GM21515 (cell line): ENCODE measurements at regions not wholly inside any gene's neighbourhood (a gene's known extent, or its start where the extent isn't known, plus 50 kb on each side); places are given as distances from the start of the nearest gene placed in this dataset.
A peak's percentile ranks its signal among the peaks of the same experiment; 100 is the strongest.
"Not testable (repeated sequence)": the region's sequence is repeated elsewhere in the genome, so short reads cannot be mapped to it uniquely, and the experiment has no call there.

Source experiments
- ATAC-seq: cut with Tn5 transposase; IDR thresholded peaks from one replicate; pipeline ENCODE4 v1.9.1; 2021; ENCODE audit not compliant: unreplicated experiment

DNA sequence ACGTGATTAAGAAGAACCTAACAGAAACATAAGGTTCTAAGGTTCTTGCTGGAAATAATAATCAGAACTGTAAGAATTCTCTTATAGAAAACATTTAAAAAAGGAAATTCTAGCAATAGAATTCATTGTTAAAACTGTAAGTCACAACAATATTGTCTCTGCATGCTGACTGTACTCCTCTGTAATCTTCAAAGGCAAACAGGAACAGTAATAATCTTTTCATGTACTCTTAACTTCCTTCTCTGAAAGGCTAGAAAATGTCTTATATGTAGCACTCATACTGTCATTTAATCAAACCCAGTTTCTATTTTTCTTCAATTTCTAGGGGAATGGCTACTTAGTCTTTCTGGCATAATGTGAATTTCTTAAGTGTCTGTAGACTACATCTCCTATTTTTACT, 103.5 kb upstream of the AGAP9 start:
- ATAC-seq: not testable (repeated sequence)

DNA sequence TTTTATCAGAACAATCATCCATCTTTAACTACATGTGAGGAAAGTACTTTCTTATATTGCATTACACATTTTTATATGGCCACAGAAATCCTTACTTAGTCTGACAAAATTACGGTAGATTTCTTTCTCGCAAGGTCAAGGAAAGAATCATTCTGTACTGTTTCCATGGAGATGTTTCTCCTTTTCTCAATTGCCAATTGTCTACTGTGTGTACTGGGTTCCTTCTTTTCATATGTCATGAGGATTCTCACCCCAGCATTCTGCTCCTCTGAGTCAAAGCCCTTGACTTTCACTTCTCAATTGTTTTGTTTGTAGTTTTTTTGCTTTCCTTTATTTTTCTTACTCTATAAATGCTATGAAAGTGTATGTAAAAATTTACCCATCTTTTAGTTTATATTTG, 99.3 kb upstream of the AGAP9 start:
- ATAC-seq: not testable (repeated sequence)

DNA sequence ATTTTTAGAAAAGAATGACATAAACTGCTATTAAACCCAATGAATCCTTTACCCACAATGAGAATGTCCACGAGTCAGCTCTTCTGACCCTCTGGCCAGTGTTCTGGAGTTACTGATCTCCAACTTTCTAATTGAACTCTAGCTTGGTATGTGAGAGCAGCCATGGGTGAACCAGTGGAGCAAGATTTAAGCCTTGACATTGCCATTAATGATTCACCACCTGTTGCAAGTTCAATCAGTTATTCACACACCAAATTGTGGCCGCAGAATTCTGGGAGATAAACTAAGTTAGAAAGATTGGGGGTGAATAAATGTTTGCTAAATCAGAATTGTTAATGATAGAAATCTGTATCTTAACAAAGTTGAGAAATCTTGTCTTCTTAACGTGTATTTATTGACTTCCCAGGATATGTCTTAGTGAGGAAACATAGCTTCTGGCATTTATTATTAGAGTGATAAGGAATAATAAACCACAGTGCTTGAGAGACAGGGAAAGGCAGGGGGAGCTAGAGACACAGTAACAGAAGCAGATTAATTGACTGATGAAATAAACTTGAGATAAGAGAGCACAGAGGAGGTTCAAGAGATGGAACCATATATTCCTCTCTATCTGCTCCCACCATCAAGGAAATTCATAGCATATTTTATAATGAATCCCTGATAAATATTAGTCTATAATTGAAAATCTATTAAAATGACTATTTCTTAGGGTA, 96.0 kb upstream of the AGAP9 start:
- ATAC-seq: not testable (repeated sequence)

DNA sequence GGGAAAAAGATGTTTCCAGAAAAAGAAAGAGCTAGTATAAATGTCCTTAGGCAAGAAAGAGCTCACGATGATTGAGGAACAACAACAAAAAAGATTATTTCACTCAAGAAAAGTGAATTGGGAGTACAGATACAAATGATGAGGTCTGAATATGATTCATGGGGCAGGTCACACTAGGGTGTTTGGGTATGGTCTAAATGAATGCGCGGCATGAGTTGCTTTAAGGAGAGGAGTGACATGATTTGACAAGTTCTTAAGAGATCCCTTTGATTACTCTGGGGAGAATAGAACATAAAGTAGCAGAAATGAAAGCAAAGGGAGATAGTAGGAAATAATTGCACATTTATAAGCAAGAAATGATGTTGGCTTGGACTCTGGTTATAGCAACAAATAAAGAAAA, 85.9 kb upstream of the AGAP9 start:
- not testable (repeated sequence) for ATAC-seq

DNA sequence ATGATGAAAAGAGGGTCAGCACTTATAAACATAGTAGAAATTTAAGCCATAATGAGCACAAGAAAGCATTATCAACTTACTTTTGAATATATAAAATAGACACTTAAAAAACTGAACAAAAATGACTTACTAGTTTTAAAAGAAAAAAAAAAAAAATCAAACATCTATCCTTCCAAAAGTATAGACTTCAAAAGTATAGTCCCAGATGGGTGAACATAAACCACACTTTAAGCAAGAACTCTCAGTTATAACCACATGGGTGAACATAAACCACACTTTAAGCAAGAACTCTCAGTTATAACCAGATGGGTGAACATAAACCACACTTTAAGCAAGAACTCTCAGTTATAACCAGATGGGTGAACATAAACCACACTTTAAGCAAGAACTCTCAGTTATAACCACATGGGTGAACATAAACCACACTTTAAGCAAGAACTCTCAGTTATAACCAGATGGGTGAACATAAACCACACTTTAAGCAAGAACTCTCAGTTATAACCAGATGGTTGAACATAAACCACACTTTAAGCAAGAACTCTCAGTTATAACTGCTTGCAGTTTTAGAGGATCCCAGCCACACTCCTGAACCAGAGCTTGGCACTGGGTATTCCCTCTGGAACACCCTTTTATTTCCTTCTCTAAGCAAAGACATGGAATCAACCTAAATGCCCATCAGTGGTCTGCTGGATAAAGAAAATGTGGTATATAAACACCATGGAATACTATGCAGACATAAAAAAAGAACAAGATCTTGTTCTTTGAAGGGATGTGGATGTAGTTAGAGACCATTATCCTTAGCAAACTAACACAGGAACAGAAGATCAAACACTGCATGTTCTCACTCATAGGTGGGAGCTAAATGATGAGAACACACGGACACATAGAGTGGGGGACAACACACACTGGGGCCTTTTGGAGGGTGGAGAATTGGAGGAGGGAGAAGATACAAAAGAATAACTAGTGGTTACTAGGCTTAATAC, 82.6 kb upstream of the AGAP9 start:
- not testable (repeated sequence) for ATAC-seq

DNA sequence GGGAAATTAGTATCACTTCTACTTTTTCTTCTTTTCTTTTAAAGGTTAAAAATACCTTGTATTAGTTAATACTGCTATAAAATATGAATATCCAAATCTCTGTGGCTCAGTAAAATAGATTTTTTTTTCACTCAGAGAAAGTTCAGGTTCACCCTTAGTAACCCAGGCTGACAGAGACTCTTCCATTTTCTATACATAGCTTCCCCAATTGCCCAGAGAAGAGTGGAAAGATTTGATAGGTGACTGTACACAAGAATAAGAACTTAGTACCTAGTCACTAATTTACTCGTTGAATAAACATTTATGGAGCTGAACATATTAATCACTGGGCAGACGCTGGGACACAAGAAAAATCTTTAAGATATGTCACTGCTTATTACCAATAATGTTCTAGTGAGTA, 77.2 kb upstream of the AGAP9 start:
- ATAC-seq: not testable (repeated sequence)

DNA sequence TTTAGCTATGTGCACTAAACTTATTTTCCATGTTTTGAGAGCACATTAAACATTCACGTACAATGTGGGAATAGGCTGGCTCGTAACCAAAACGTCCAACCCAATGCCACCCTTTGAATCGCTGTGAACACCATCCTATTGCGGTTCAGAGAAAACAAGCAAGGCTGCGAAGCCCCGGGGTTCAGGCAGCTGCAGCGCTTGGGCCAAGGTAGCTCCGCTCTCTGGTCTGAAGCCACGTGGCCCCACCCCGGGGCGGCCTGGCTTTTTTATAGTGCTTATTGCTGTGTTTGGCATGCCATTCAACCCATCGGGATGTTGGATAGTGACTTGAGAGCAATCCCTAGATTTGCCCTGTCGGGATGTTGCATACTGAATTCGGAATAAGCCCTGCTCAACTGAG, 76.7 kb upstream of the AGAP9 start:
- ATAC-seq: not testable (repeated sequence)

DNA sequence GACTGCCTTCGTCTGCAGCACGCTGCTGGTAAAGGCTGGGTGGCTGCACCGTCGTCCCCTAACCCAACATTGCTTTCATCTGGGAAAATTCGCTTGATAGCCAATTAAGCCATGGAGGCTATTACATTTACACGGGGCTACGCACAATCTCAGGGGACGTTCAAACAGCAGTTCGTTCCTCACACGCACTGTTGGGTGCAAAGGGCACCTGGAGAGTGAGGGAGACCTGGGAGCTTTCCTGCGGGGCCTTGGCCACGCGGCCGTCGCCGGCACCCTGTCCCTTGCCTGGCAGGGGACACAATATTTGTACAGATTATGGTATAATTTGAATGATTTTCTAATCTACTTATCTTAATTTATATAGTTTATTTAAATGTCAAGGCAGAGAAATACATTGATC, 76.2 kb upstream of the AGAP9 start:
- not testable (repeated sequence) for ATAC-seq

DNA sequence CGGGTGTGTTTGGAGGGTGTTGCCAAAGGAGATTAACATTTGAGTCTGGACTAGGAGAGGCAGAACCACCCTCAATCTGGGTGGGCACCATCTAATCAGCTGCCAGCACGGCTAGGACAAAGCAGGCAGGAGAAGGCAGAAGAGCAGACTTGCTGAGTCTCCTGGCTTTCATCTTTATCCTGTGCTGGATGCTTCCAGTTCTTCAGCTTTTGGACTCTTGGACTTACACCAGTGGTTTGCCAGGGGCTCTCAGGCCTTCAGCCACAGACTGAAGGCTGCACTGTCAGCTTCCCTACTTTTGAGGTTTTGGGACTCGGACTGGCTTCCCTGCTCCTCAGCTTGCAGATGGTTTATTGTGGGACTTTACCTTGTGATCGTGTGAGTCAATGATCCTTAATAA, 70.4 kb upstream of the AGAP9 start:
- not testable (repeated sequence) for ATAC-seq

DNA sequence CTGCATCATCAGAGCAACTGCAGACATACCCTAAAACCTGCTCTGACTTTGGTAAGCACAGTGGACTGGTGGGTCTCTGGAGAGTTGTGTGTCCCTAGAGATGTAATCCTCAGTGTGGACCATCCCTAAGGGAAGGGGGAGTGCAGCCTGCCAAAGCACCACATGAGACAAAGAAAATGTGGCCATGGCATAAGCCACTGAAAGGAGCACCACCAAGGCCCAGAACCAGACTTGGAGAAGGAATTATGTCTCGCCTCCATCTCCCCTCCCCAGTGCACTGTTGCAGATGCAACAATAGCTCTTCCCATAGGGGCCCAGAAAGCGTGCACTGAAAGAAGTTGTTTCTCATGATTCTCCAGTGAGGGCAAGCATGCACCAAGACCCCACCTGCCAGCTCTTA, 69.7 kb upstream of the AGAP9 start:
- ATAC-seq: not testable (repeated sequence)

DNA sequence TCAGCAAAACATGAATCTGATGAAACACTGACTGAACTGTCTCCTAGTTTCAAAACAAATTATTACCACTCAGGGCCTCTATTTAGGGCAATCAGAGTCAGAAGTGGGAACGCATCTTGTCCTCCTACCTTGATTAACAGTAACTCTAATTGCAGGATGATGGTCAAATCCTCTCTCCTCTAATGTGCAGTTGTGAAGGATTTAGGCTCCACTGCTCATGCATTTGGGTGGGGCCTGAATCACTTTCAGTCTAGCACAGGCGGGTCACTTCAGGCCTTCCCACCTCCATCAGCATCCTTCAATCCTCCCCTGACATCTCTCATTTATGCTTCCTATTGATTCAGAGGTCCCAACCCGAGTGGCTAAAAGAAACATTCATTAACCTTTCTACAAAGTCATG, 67.5 kb upstream of the AGAP9 start:
- ATAC-seq: not testable (repeated sequence)

DNA sequence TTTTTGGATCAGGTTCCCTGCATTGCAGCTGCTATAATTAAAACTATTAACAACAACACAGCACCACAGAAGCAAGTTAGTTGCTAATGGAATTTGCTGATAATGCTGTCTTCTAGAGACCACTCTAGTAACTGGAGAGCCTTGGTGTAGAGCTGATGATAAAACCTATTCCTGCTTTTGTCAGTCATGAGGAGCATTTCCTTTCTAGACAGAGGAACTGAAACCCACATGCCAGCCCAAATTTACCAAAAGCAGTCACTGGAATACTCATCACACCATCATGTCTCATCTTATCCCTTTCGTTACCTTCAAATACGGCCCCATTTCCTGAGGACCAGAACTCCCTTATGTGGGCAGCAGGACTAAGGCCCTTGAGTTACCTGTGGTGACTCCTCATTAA, 67.1 kb upstream of the AGAP9 start:
- ATAC-seq: not testable (repeated sequence)

DNA sequence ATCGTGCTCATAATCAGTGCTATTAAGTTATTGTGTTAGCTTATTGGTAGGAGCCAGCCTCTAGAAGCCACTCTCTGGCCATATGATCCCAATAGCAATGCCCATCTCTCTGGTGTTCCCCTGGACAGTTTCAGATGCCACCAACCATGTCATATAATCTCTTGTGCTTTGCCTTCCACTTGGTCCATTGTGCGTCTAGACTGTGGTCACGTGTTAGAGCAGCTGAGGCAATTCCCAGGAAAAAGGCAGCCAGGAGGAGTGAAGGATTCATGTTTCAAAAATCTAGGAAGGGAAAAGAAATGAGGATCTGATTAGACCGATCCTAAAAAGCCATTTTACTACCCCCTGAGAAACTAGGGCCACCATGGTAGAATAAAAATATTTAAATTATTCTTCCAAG, 58.6 kb upstream of the AGAP9 start:
- not testable (repeated sequence) for ATAC-seq

DNA sequence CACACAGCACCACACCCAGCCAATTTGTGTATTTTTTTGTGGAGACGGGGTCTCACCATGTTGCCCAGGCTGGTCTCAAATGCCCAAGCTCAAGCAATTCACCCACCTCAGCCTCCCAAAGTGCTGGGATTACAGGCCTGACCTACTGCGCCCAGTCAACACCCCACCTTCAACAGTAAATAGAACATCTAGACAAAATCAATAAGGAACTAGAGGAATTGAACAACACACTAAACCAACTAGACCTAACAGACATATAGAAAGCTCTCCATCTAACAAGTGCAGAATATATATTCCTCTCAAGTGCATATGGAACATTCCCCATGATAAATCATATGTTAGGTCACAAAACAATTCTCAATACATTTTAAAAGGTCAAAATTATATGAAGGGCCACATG, 56.6 kb upstream of the AGAP9 start:
- not testable (repeated sequence) for ATAC-seq

DNA sequence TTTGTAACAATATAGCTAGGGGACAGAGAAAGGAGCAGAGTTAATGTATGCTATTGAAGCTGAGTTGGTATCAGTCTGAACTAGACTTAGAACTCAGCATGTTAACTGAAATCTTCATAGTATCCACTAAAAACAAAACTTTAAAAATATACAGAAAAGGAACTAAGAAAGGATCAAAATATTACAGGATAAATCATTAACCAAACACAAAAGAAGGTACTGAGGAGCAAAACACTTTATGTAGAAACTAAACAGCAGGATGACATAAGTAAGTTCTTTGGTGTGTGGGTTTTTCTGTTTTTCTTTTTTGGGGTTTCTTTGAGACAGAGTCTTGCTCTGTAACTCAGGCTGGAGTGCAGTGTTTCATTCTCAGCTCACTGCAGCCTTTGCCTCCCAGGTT, 55.1 kb upstream of the AGAP9 start:
- peak; percentile 92 for ATAC-seq
